PFSK-1 (cell line): ENCODE measurements at regions not wholly inside any gene's neighbourhood (a gene's known extent, or its start where the extent isn't known, plus 50 kb on each side); places are given as distances from the start of the nearest gene placed in this dataset.

Source experiments
- FOXP2 ChIP-seq: optimal IDR thresholded peaks from 2 replicates; pipeline ENCODE3; 2011; ENCODE audit warnings: borderline replicate concordance, control low read depth, inconsistent platforms; ENCODE audit not compliant: insufficient read depth; ENCODE audit errors: extremely low read length, extremely low read depth
- POLR2AphosphoS5 ChIP-seq: IDR thresholded peaks from 2 replicates; pipeline ENCODE4 v1.6.1; 2012; ENCODE audit warnings: low read depth, mild to moderate bottlenecking, control low read depth, low read length, moderate library complexity
- SIN3A ChIP-seq: IDR thresholded peaks from 2 replicates; pipeline ENCODE4 v1.6.1; 2012; ENCODE audit warnings: mild to moderate bottlenecking, low read length, moderate library complexity, borderline replicate concordance; ENCODE audit not compliant: insufficient read depth
- TAF1 ChIP-seq: IDR thresholded peaks from 2 replicates; pipeline ENCODE4 v1.6.1; 2012; ENCODE audit warnings: low read length, control low read depth, borderline replicate concordance; ENCODE audit not compliant: insufficient read depth
- TF ChIP-seq, protein P1 (sequence below), 2 experiments: IDR thresholded peaks; 2 replicates each; pipeline versions ENCODE4 v1.6.1 to v1.8.0; 2011 to 2012; ENCODE audit warnings: low read depth in 2 of 2, low read length in 2 of 2, control low read depth in 1 of 2, inconsistent platforms in 1 of 2, mild to moderate bottlenecking in 1 of 2, moderate library complexity in 1 of 2; ENCODE audit not compliant: insufficient read depth in 1 of 2

DNA sequence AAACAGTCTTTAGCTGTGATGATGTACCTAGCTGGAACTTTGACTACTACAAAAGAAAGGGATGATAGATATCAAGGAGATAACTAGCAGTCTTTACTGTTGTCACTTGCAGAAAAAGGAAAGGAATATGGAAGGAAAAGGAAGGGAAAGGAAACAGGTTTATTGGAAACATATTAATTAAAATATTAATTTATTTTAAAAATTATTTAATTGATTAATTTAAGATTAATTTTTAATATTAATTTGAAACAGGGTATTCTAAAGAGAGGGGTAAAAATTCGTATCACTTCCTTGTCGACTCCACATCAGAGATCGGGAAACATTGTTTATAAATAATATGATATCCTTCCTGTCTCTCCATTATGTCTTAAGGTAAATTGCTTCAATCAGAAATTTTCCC is 186.5 kb upstream of the IL15 start:
- TF ChIP-seq POLR2AphosphoS5 (no peak), FOXP2 (no peak), TAF1 (no peak), SIN3A (no peak)
- TF ChIP-seq, protein P1, sequence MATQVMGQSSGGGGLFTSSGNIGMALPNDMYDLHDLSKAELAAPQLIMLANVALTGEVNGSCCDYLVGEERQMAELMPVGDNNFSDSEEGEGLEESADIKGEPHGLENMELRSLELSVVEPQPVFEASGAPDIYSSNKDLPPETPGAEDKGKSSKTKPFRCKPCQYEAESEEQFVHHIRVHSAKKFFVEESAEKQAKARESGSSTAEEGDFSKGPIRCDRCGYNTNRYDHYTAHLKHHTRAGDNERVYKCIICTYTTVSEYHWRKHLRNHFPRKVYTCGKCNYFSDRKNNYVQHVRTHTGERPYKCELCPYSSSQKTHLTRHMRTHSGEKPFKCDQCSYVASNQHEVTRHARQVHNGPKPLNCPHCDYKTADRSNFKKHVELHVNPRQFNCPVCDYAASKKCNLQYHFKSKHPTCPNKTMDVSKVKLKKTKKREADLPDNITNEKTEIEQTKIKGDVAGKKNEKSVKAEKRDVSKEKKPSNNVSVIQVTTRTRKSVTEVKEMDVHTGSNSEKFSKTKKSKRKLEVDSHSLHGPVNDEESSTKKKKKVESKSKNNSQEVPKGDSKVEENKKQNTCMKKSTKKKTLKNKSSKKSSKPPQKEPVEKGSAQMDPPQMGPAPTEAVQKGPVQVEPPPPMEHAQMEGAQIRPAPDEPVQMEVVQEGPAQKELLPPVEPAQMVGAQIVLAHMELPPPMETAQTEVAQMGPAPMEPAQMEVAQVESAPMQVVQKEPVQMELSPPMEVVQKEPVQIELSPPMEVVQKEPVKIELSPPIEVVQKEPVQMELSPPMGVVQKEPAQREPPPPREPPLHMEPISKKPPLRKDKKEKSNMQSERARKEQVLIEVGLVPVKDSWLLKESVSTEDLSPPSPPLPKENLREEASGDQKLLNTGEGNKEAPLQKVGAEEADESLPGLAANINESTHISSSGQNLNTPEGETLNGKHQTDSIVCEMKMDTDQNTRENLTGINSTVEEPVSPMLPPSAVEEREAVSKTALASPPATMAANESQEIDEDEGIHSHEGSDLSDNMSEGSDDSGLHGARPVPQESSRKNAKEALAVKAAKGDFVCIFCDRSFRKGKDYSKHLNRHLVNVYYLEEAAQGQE (IDR thresholded peaks at IDR 0.05; ENCODE audit: insufficient read depth in 1 of 2, low read depth in 2 of 2, low read length in 2 of 2): no peak

DNA sequence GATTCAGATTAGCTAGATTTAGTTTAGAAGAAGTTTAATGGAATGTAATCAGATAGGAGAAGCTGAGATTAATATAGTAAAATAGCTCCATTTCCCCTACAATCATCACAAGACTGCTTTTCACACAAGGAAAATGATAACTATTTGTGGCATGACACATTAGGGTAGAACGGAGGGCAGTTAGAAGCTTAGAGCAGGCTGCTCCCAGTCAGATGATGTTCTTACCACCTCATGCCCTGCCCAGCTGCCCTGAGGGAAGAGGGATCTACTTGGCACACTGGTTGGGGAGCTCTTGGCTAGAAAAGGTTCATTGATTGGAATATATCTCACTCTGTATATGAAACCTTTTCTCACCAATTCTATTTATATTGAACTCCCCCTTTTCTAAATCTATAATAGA is 180.7 kb upstream of the IL15 start:
- TF ChIP-seq POLR2AphosphoS5 (no peak), TAF1 (no peak), FOXP2 (no peak)
- TF ChIP-seq, protein P1 (IDR thresholded peaks at IDR 0.05; ENCODE audit: insufficient read depth in 1 of 2, low read depth in 2 of 2, low read length in 2 of 2): no peak

DNA sequence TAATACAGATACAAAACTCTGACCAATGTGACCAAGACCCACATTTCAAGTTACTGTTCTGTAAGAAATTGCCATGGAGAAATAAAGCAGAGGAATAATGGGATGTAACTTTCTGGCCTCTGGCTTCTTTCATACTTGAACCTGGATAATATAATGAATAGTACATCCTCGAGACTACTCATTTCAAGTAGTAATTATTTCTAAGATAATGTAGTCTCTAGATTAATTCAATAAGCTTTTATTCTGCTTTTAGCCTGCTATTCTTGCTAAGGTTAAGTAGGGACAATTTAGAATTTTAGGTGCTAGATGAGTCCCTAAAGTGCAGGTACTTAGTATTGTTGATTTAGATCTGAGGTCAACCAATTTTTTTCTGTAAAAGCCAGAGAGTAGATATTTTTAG is 178.7 kb upstream of the IL15 start:
- no peak for TF ChIP-seq SIN3A
- no peak for TF ChIP-seq POLR2AphosphoS5
- TF ChIP-seq, protein P1 (IDR thresholded peaks at IDR 0.05; ENCODE audit: insufficient read depth in 1 of 2, low read depth in 2 of 2, low read length in 2 of 2): no peak
- TF ChIP-seq FOXP2: no peak
- TF ChIP-seq TAF1: no peak

DNA sequence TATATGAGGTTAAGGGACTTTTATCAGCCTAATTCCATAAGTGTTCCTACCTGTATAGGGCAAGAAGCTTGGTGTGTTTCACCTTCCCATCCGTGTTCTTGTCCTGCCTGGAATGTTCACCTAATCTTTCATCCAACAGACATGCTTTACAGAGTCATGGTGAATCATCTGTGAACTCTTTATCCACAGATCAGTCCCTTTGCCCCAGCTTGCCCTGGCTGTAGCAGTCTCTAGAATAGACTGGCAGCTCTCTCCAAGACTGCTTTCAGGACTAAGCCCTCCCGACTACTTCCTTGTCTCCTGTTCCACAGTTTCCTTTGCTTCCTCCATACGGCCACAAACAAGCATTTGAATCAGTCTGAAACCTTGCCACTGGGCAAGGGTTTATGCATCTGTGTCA is 177.9 kb upstream of the IL15 start:
- TF ChIP-seq FOXP2 (no peak), POLR2AphosphoS5 (no peak), SIN3A (no peak), TAF1 (no peak)
- TF ChIP-seq, protein P1 (IDR thresholded peaks at IDR 0.05; ENCODE audit: insufficient read depth in 1 of 2, low read depth in 2 of 2, low read length in 2 of 2): no peak

DNA sequence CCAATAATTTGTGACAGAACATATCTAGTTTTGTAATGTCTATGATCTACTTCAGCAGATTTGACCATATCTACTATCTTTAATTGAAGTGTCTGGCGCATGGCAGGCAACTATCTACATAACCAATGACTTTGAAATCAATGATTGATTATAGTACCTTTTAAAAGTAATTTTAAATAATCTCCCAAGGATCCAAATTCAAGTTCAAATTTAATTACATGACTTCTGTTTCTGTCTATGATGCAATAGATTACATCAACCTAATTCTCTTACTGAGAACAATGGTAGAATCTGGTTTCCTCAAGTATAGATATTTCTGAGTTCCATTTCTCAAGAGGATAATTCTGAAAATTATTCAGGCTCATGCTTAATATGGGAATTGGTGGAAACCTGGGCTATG is 177.4 kb upstream of the IL15 start:
- TF ChIP-seq FOXP2 (no peak), POLR2AphosphoS5 (no peak), TAF1 (no peak), SIN3A (no peak)
- TF ChIP-seq, protein P1 (IDR thresholded peaks at IDR 0.05; ENCODE audit: insufficient read depth in 1 of 2, low read depth in 2 of 2, low read length in 2 of 2): no peak
